ENCODE measurements at regions not wholly inside any gene's neighbourhood (a gene's known extent, or its start where the extent isn't known, plus 50 kb on each side); places are given as distances from the start of the nearest gene placed in this dataset.
A peak's percentile ranks its signal among the peaks of the same experiment; 100 is the strongest.
"Not testable (repeated sequence)": the region's sequence is repeated elsewhere in the genome, so short reads cannot be mapped to it uniquely, and the experiment has no call there.

- DNase-seq (ENCODE audit: low spot score) = no peak
Measured at GRCh38 chr15:39250001-39250400, 330.9 kb upstream of the THBS1 start.

DNA sequence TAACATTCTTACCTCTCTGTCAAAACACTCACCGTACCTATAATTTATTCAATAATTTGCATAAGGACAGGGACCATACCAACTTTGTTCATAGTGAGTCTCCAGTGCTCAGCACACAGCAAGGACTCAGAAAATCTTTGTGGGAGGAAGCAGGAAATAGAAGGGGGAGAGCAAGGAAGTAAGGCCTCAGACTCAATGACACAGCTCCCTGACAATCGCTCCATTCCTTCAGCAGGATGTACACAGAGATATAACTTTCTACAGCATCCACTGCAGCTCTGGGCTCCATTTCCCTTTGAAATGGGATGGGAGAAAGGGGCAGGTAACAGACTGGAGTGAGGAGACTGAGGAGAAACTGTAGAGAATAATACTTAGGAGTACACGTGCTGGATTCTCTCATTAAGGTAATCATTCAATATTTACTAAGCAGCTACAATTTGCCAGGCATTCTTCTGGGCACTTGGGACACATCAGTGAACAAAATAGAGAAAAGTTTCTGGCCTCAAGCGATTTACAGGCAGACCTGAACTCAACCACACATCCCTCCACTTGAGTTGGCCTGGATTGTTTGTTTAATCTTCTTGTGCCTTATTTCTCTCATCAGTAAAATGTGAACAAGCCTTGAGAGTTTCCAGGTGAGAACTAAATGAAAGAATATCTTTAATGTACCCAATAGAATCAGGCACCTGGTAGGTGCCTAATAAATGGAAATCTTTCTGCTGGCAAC lies 330.3 kb upstream of the THBS1 start:
- DNase-seq (ENCODE audit: low spot score) = peak; percentile 40

GRCh38 chr15:39251413-39252133 lies 329.3 kb upstream of the THBS1 start:
- DNase-seq (ENCODE audit: low spot score) = no peak

- no peak for DNase-seq (ENCODE audit: low spot score)
Measured at GRCh38 chr15:39252134-39252470, 328.8 kb upstream of the THBS1 start.

DNA sequence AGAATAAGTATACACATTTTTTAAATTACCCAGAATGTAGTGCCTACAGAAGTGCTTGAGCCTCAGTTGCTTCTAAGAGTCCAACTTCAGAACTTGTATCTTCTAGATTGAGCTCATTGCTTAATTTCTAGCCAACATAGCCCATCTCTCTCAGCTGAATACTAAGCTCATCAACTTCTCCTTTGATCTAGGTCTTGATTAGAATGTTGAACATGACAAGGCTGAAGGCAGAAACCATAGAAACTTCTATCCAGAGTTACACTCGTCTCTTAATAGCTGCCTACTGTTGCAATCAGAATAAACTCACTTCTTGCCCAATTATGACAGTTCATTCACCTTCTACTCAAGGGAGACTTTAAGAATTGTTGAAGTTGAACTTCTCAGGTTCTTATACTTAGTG lies 327.3 kb upstream of the THBS1 start:
- DNase-seq (ENCODE audit: low spot score) = no peak

DNA sequence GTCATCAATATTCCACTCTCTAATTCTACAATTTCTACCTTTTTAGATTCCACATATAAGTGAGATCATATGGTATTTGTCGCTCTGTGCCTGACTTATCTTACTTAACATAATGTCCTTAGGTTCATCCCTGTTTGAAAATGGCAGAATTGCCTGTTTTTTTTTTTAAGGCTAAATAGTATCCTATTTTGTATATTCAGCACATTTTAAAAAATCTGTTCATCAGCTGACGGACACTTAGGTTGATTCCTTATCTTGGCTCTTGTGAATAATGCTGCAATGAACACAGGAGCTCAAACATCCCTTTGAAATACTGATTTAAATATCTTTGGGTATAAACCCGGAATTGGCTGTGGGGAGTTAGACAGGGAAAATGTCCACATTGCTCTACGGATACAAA lies 326.7 kb upstream of the THBS1 start:
- DNase-seq (ENCODE audit: low spot score) = no peak

DNA sequence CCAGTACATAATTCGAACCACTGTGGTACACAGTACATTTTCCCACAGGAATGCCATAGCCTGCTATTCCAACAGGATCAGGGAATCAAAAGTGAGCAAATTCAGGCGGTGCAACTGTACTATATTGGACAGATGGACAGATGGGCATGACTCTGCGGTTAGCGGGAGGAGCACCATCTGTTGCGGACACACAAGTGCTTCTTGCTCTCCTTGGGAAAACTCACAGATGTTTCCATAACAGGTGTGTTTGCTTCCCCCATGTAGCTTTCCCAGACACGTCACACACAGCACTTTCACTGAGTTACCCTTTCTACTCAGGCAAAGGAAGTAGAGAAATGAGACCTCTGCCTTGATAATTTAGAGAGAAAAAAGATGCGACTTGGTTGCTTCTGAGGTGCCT lies 325.1 kb upstream of the THBS1 start:
- no peak for DNase-seq (ENCODE audit: low spot score)

GRCh38 chr15:39260391-39260790 lies 320.5 kb upstream of the THBS1 start:
- no peak for DNase-seq (ENCODE audit: low spot score)

- no peak for DNase-seq (ENCODE audit: low spot score)
Measured at GRCh38 chr15:39260791-39261190, 320.1 kb upstream of the THBS1 start.

GRCh38 chr15:39261397-39262183 lies 319.3 kb upstream of the THBS1 start:
- DNase-seq (ENCODE audit: low spot score) = not testable (repeated sequence)

GRCh38 chr15:39262995-39263772 lies 317.7 kb upstream of the THBS1 start:
- peak; percentile 43 for DNase-seq (ENCODE audit: low spot score)

- DNase-seq (ENCODE audit: low spot score) = no peak
Measured at GRCh38 chr15:39265261-39265660, 315.6 kb upstream of the THBS1 start.

DNA sequence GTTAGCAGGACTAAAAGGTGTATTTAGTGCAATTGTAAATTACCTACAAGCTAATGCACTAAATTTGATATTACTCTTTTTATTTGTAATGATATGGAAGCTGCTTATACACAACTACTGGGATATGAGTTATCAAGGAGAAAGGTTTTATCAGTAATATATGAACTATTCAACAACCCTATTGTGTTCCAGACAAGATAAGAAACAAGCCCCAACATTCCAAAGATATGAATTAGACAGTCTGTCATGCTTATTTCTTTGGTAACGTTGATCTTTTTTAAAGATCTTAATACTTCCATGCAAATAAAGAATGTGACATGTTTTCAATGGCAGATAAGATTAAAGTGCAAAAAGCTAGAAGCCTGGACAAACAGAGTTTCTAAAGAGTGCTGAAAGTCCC lies 314.0 kb upstream of the THBS1 start:
- no peak for DNase-seq (ENCODE audit: low spot score)

GRCh38 chr15:39267685-39268084 lies 313.2 kb upstream of the THBS1 start:
- DNase-seq (ENCODE audit: low spot score) = no peak

GRCh38 chr15:39269352-39269751 lies 311.5 kb upstream of the THBS1 start:
- no peak for DNase-seq (ENCODE audit: low spot score)

GRCh38 chr15:39269821-39270220 lies 311.1 kb upstream of the THBS1 start:
- DNase-seq (ENCODE audit: low spot score) = no peak

GRCh38 chr15:39270221-39270855 lies 310.5 kb upstream of the THBS1 start:
- DNase-seq (ENCODE audit: low spot score) = no peak

DNA sequence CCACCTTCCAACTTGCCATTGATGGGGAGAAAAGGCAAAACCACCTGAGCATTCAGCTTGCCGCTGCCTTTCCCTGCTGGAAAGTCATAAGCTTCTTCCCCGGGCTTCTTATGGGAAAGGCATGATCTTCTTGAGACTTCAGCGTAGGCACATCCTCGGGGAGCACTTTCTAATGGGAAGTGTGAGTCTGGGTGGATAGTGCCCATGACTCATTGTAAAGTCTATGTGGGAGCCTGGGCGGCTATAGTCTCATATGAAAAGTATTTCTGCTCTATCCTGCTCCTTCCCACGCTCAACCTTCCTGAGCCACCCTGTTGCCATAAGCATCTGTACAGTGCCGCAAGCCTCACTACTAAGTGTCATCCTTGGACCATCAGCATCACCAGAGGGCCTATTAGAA lies 309.9 kb upstream of the THBS1 start:
- DNase-seq (ENCODE audit: low spot score) = peak; percentile 64

DNA sequence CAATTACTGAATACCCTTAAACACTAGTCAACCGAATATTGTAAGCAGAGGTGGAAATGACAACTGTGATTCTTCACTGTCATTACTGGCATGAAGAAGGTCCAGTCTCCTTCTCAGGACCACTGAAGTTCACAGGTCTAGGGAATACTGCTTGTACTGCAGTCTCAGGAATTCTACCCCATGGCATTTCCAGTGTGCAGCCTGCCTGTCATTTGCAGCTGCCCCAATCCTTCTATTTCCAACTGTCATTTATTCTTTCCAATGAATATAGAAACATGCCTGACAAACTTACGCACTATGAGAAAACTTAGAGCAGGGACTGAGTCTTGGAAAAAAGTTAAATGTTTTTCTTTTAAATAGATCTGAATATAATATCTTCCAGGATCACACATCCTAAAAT lies 308.0 kb upstream of the THBS1 start:
- no peak for DNase-seq (ENCODE audit: low spot score)

- DNase-seq (ENCODE audit: low spot score) = peak; percentile 9
Measured at GRCh38 chr15:39273717-39274411, 307.0 kb upstream of the THBS1 start.

- no peak for DNase-seq (ENCODE audit: low spot score)
Measured at GRCh38 chr15:39275066-39275465, 305.8 kb upstream of the THBS1 start.
